NCI-H82 (cell line): ENCODE measurements at regions not wholly inside any gene's neighbourhood (a gene's known extent, or its start where the extent isn't known, plus 50 kb on each side); places are given as distances from the start of the nearest gene placed in this dataset.
A peak's percentile ranks its signal among the peaks of the same experiment; 100 is the strongest.
"Not testable (repeated sequence)": the region's sequence is repeated elsewhere in the genome, so short reads cannot be mapped to it uniquely, and the experiment has no call there.

Experiments
- DNase-seq: peaks from one replicate; lab custom pipeline; 2025; lab: John Stamatoyannopoulos, UW

DNA sequence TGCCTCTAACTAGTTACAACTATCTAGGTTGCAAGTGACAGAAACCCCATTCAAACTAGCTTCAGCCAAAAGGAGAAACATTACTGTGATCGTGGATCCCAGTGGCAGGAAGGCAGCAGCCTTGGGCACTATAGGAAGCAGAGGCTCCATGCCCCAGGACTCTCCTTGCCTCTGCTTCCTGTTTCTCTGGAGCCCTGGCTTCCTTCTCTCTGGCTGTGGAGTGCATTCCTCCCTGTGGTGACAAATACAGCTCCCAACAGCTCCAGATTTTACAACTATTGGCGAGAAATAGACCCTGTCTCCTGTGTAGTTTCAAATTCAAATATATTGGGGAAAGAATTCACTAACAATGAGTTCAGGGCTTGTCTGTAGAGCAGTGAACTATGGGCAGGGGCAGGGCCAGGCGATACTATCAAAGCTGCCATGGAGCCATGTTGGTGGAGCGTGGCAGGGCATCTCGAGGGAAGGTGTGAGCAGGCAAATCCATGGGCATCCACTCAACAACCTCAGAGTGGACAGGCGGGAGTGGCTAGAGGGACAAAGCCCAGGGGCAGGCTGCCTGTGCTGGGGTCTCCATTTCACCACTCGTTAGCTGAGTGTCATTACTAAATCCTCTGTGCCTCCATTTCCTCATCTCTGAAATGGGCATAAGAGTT, 189.5 kb downstream of the ERCC6L2 start:
- no peak for DNase-seq

- DNase-seq = no peak
Measured at GRCh38 chr9:96062854-96063253, 187.4 kb downstream of the ERCC6L2 start.

GRCh38 chr9:96062031-96062430, 186.5 kb downstream of the ERCC6L2 start:
- no peak for DNase-seq

GRCh38 chr9:96061293-96061987, 185.9 kb downstream of the ERCC6L2 start:
- DNase-seq = peak; percentile 25

DNA sequence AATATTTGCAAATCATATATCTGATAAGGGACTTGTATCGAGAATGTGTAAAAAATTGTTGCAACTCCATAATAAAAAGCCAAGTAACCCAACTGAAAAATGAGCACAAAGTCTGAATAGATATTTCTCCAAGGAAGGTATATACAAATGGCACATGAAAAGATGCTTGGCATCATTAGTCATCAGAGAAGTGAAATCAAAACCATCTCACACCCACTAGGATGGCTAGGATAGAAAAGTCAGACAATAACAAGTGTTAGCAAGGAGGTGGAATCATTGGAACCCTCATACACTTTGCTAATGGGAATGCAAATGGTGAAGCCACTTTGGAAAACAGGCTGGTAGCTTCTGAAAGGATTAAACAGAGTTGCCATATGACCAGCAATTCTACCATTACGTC, 182.7 kb downstream of the ERCC6L2 start:
- no peak for DNase-seq

DNA sequence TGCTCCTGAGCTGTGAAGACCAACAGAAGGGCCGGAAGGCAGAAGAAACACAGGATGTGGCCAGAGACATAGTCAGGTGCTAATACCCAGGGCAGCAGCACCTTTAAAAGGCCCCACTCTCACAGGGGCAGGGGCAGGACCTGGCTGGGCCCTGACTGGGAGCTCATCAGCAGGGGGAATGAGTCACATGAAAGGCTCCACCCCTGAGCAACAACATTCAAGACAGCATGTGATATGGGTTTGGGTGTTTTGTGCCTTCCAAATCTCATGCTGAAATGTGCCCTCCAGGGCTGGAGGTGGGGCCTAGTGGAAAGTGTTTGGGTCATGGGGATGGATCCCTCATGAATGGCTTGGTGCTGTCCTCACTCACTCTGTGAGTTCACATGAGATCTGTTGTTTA, 181.7 kb downstream of the ERCC6L2 start:
- DNase-seq = no peak

GRCh38 chr9:96056226-96056625, 180.7 kb downstream of the ERCC6L2 start:
- no peak for DNase-seq

DNA sequence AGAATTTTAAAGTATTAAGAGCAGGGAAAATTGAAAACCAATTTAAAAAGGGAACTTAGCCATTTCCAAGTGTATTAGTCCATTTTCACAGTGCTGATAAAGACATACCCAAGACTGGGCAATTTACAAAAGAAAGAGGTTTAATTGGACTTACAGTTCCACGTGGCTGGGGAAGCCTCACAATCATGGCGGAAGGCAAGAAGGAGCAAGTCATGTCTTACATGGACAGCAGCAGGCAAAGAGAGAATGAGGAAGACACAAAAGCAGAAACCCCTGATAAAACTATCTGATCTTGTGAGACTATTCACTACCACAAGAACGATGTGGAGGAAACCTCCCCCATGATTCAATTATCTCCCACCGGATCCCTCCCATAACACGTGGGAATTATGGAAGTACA, 178.8 kb downstream of the ERCC6L2 start:
- not testable (repeated sequence) for DNase-seq

DNA sequence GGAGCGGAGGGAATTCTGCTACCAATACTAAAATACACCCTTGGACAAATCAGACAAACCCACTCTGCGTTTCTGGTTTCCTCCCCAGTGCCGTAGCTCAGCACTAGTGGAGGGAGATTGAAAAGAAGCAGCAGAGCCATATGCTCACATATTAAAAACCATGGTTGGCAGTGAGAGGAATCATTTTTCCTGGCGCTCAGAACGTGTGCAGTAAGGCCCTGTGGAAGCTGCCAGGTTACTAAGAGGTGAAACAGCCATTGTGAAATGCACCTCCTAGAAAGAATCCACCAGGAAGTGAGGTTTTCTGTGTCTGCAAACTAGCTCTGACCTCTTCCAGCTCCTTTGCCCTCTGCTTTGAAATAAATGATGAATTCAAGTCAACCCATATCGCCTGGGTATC, 177.2 kb downstream of the ERCC6L2 start:
- DNase-seq = no peak

GRCh38 chr9:96051423-96051822, 175.9 kb downstream of the ERCC6L2 start:
- DNase-seq = no peak

- DNase-seq = no peak
Measured at GRCh38 chr9:96050861-96051155, 175.3 kb downstream of the ERCC6L2 start.

DNA sequence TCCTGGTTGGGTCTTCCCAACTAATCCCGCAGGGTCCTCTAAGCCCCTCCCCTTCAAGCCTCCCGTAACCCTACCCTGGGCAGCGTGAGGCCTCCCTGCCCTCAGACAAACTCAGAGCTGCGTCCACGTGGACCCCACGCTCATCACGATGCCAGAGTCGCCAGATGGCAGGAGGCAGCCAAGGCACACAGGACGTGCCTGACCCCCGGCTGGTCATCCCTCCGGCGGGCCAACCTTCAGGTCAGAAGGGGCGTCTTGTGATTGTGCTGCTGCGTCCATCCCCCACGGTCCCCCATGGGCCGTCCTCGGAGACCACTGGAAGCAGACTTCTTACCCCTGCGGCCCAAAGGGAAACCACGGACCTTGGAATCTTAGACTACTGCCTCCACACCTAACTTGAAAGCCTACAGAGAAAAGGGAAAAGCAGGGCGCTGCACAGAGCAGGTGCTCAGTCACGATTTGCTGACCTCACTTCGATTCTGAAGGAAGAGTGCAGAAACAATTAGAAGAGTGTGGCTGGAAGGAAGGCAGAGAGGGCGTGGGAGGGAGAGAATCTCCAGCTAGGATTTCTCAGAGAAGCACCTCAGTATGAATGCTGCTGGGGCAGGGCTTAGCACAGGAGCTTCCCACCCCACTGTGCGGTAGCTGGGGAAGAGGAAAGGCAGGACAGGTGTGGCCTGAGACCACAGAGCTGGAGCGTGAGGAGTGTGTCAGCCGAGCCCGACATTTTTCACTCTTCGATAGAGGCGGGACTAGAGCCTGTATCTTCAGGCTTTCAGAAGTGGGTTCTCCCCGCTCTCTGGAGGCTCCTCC, 174.8 kb downstream of the ERCC6L2 start:
- no peak for DNase-seq

- DNase-seq = no peak
Measured at GRCh38 chr9:96048956-96049831, 173.7 kb downstream of the ERCC6L2 start.

GRCh38 chr9:96048104-96048955, 172.8 kb downstream of the ERCC6L2 start:
- peak; percentile 46 for DNase-seq

DNA sequence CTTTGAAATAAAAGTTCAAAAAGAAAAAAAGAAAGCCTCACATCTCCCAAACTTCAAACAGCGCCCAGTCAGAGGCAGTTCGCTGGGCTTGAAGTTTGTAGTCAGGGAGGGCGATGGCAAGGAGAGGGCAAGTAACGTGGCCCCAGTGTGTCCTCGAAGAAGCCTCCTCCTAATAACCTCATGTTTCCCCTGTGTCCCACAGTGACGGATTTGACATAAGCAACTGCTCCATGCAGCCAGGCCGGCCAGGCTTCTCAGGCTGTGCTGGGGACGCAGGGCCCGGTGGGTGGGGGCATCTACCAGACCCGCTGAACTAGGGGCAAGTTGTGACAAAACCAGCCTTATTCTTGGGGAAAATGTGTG, 172.2 kb downstream of the ERCC6L2 start:
- peak; percentile 2 for DNase-seq

GRCh38 chr9:96047116-96047639, 171.7 kb downstream of the ERCC6L2 start:
- DNase-seq = no peak

- no peak for DNase-seq
Measured at GRCh38 chr9:96045811-96046210, 170.3 kb downstream of the ERCC6L2 start.

DNA sequence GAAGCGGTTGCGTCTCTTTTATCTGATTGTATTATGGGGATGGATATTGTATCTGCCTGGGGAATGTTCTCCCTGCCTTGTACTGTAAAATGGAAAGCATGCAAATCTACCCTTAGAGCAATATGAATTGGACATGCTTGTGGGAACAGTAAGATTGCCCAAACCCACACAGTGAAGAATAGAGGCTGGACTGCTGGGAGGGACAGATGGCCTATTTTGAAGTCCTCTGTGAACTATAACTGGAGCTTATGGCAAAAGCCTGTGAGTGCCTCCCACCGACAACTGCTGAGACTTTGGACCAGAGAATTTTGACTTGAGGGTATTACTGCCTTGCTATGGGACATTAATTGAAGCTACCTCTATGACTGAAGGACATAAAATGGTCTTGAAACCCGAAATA, 168.9 kb downstream of the ERCC6L2 start:
- DNase-seq = no peak

- DNase-seq = no peak
Measured at GRCh38 chr9:96040591-96041461, 165.3 kb downstream of the ERCC6L2 start.

DNA sequence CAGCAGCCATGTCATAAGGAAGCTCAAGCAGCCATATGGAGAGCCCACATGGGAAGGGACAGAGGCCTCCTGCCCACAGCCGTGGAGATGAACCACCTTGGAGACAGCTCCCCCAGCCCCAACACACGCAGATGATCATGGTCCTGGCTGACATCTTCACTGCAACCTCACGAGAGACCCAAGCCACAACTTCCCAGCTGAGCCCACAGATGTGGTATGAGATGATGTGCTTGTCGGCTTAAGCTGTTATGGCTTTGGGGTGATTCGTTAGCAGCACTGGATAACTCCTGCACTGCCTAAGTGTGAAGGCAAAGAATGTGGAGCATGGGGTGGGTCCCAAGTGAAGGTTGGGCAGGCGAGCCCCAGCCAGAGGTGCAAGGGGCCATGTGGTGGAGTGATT, 163.4 kb downstream of the ERCC6L2 start:
- no peak for DNase-seq
